ENCODE measurements at regions not wholly inside any gene's neighbourhood (a gene's known extent, or its start where the extent isn't known, plus 50 kb on each side); places are given as distances from the start of the nearest gene placed in this dataset.

- no peak overlapping the region for H3K27ac ChIP-seq
- peak; percentile 39 for TF ChIP-seq CTCF (conservative IDR thresholded peaks at IDR 0.05)
- TF ChIP-seq ZFX (IDR thresholded peaks at IDR 0.05) = no peak
Observed at GRCh38 chr12:46677749-46678148, 148.0 kb downstream of the SLC38A4 start.

GRCh38 chr12:46676797-46677520 lies 148.8 kb downstream of the SLC38A4 start:
- TF ChIP-seq CTCF (conservative IDR thresholded peaks at IDR 0.05) (no peak), ZFX (IDR thresholded peaks at IDR 0.05) (no peak)
- H3K27ac ChIP-seq = no peak overlapping the region

GRCh38 chr12:46676396-46676795 lies 149.4 kb downstream of the SLC38A4 start:
- no peak overlapping the region for H3K27ac ChIP-seq

GRCh38 chr12:46675736-46676135 lies 150.1 kb downstream of the SLC38A4 start:
- no peak overlapping the region for H3K27ac ChIP-seq
- no peak for TF ChIP-seq ZFX (IDR thresholded peaks at IDR 0.05)
- peak; percentile 86 for TF ChIP-seq CTCF (conservative IDR thresholded peaks at IDR 0.05)

More at GRCh38 chr12:46676396-46676795, 149.4 kb downstream of the SLC38A4 start:
- no peak for TF ChIP-seq CTCF (conservative IDR thresholded peaks at IDR 0.05)
- no peak for TF ChIP-seq ZFX (IDR thresholded peaks at IDR 0.05)

GRCh38 chr12:46674800-46675199 lies 151.0 kb downstream of the SLC38A4 start:
- H3K27ac ChIP-seq = no peak overlapping the region
- TF ChIP-seq CTCF (conservative IDR thresholded peaks at IDR 0.05) (no peak), ZFX (IDR thresholded peaks at IDR 0.05) (no peak)

- H3K27ac ChIP-seq = no peak overlapping the region
- no peak for TF ChIP-seq CTCF (conservative IDR thresholded peaks at IDR 0.05)
- TF ChIP-seq ZFX (IDR thresholded peaks at IDR 0.05) = no peak
Observed at GRCh38 chr12:46674129-46674528, 151.7 kb downstream of the SLC38A4 start.

- no peak for TF ChIP-seq CTCF (conservative IDR thresholded peaks at IDR 0.05)
- no peak overlapping the region for H3K27ac ChIP-seq
Observed at GRCh38 chr12:46671102-46671501, 154.7 kb downstream of the SLC38A4 start.

Measured in C4-2B (cell line).